ENCODE measurements at regions not wholly inside any gene's neighbourhood (a gene's known extent, or its start where the extent isn't known, plus 50 kb on each side); places are given as distances from the start of the nearest gene placed in this dataset.

- TF ChIP-seq POLR2A (IDR thresholded peaks at IDR 0.05; ENCODE audit: low read depth, low read length) (no peak), JUND (IDR thresholded peaks at IDR 0.05; ENCODE audit: low read depth, low read length) (no peak), CTCF (IDR thresholded peaks at IDR 0.05 in 2 of 3, conservative IDR thresholded peaks at IDR 0.05 in 1 of 3; ENCODE audit: control insufficient read depth in 2 of 3, extremely low read depth in 1 of 3, insufficient read depth in 1 of 3, low read depth in 3 of 3, low read length in 3 of 3) (no peak), BCL11A (IDR thresholded peaks at IDR 0.05; ENCODE audit: low read depth, low read length) (no peak), ZNF384 (IDR thresholded peaks at IDR 0.05; ENCODE audit: borderline replicate concordance, low read depth, low read length) (no peak), SMC3 (IDR thresholded peaks at IDR 0.05; ENCODE audit: borderline replicate concordance, low read length) (no peak), POLR2AphosphoS5 (IDR thresholded peaks at IDR 0.05; ENCODE audit: low read length) (no peak), USF2 (IDR thresholded peaks at IDR 0.05; ENCODE audit: borderline replicate concordance, low read depth, low read length) (no peak), HDAC2 (IDR thresholded peaks at IDR 0.05) (no peak), BACH1 (IDR thresholded peaks at IDR 0.05; ENCODE audit: borderline replicate concordance) (no peak), ZBTB33 (IDR thresholded peaks at IDR 0.05) (no peak)
Measured at GRCh38 chr2:67982956-67983355, 79.8 kb downstream of the C1D start.

Data from GM12878 (cell line).